Adrenal gland (tissue), 9 donors: ENCODE measurements at regions not wholly inside any gene's neighbourhood (a gene's known extent, or its start where the extent isn't known, plus 50 kb on each side); places are given as distances from the start of the nearest gene placed in this dataset.

Experiments
- DNase-seq, 7 donors: peaks; one replicate each; pipeline ENCODE4 v3.0.0-alpha.2; 2019 to 2020
- H3K27ac ChIP-seq, 5 donors: fragments of 200-600 bp; sonication (generic) in 4 of 5; 1 replicate in 3 of 5; 2 replicates in 2 of 5; pipeline versions ENCODE4 v1.5.1 to v1.8.0; 2016 to 2020; ENCODE audit warnings: mild to moderate bottlenecking in 1 of 5
- H3K27me3 ChIP-seq: fragments of 200-600 bp; 2 replicates; pipeline ENCODE4 v1.8.0; 2021
- H3K36me3 ChIP-seq, 2 donors: fragments of 200-600 bp; replicated peaks in 1 of 2; 1 replicate in 1 of 2; 2 replicates in 1 of 2; pipeline versions ENCODE4 v1.5.1 to v1.8.0; 2018 to 2022
- H3K4me1 ChIP-seq, 2 donors: fragments of 200-600 bp; replicated peaks in 1 of 2; 1 replicate in 1 of 2; 2 replicates in 1 of 2; pipeline versions ENCODE4 v1.5.1 to v1.8.0; 2018 to 2021
- H3K4me3 ChIP-seq, 4 donors: fragments of 200-600 bp; sonication (generic) in 3 of 4; one replicate each; pipeline ENCODE4 v1.5.1; 2016 to 2018
- H3K9me3 ChIP-seq, 3 donors: fragments of 200-600 bp; sonication (generic) in 1 of 3; replicated peaks in 1 of 3; 1 replicate in 2 of 3; 2 replicates in 1 of 3; pipeline versions ENCODE4 v1.5.1 to v1.8.0; 2016 to 2021
- CTCF ChIP-seq, 6 experiments: fragments of 450-650 bp in 4 of 6; fragments of 200-600 bp in 2 of 6; sonication (generic) in 1 of 6; IDR thresholded peaks; 1 replicate in 5 of 6; 2 replicates in 1 of 6; pipeline versions ENCODE4 v1.5.1 to v1.8.0; 2016 to 2021; ENCODE audit warnings: antibody characterized with exemption in 6 of 6, mild to moderate bottlenecking in 2 of 6, moderate library complexity in 1 of 6
- POLR2A ChIP-seq, 2 donors: fragments of 450-650 bp; IDR thresholded peaks; one replicate each; pipeline ENCODE4 v1.6.1; 2017; ENCODE audit warnings: antibody characterized with exemption in 2 of 2, mild to moderate bottlenecking in 2 of 2, moderate library complexity in 1 of 2
- WGBS, 4 donors: extraction: QIAGEN DNeasy Blood & Tissue Kit in 2 of 4; methylation state at CpG; one replicate each; pipeline versions ENCODE4 v1.1.5 to v1.1.7; 2013 to 2017; 5-methylcytosine and 5-hydroxymethylcytosine counted together
- intact Hi-C, 2 donors: fragments of 100-400 bp; cut with DNase I; formaldehyde crosslinking; loops; one replicate each; pipeline versions ENCODE4 v1.14.1 to v1.15.0; 2022 to 2023
- donor health status: healthy with polysubstance abuse.
- donor health status: Bipolar disorder and iron deficiency.
- donor health status: DM: yes; HTN: yes; CAD: no.
- donor health status: DM: no; HTN: no; CAD: no.
- donor health status: DM: no; HTN: no; CAD: no.

DNA sequence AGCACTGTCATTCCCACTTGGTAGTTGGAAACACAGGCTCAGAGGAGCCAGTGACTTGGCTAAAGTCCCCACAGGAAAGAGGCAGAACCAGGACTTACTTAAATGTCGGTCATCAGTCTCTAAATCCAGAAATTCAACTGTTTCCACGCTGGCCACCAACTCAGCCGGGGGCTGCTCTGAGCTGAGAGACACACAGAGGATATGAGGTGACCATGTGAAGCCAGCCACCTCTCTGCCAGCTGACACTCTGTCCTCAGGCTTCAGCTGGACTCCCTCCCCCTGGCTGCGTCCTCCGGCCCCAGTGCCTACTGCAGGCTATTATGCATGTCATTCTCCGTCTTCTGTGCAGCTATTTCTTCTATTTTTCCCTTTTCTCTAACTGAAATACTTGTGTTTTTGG, 168.9 kb downstream of the ANKRD30B start:
- Histone ChIP-seq H3K4me3 (no peak overlapping the region), H3K4me1 (no peaks in the 10 kb centered on the region), H3K36me3 (no peaks in the 10 kb centered on the region), H3K27me3 (no peaks in the 10 kb centered on the region), H3K27ac (no peak overlapping the region), H3K9me3 (no peaks in the 10 kb centered on the region)
- intact Hi-C loops: no loop called here
- 73 to 92% (median 80%) methylated on average over 6 of the region's 6 CpGs for WGBS, 4 donors
- TF ChIP-seq POLR2A (IDR thresholded peaks at IDR 0.05) (no peak), CTCF (IDR thresholded peaks at IDR 0.05) (no peak)
- DNase-seq: no peak

DNA sequence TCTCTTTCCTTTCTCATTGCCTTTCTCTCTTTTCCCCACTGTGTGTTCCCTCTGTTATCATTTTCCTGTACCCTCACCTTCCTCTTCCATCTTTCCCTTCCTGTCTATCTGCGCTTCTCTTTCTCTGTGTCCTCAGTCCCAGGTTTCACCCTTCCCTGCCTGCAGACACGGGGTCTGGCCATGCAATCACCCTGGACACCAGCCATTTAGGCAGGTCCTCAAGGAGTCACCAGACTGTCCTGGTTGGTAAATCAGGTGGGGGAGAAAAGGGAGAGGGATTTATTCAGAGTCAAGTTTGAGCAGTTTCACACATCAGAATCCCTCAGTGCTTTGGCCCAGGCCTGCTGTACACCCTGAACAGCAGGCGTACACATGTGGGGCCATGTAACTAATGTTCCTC, 169.3 kb downstream of the ANKRD30B start:
- no peak for TF ChIP-seq CTCF (IDR thresholded peaks at IDR 0.05)
- no peak for TF ChIP-seq POLR2A (IDR thresholded peaks at IDR 0.05)
- Histone ChIP-seq H3K36me3 (no peaks in the 10 kb centered on the region), H3K9me3 (no peaks in the 10 kb centered on the region), H3K27ac (no peak overlapping the region), H3K4me3 (no peak overlapping the region), H3K27me3 (no peaks in the 10 kb centered on the region), H3K4me1 (no peaks in the 10 kb centered on the region)
- no peak for DNase-seq
- WGBS, 4 donors: 61 to 84% (median 69%) methylated on average over 2 to 3 of the region's 3 CpGs
- intact Hi-C loops: no loop called here

DNA sequence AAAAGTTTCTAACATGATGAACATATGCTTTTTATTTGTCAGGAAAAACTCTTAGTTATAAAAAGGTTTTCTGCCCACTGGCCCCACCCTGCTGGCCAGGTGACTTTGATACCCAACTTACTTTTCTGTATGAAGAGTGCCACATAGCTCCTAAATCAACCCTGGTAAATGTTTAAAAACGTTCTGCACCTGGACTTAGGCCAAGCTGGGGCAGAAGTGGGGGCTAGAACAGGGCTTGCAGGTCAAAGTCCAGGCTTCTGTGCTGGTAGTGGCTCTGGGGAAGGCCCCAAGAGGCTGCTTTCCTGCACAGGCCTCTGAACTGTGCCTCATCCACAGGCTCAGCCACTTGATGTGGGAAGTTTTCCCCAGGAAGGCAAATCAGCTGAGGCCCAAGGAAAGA, 171.7 kb downstream of the ANKRD30B start:
- no peak for DNase-seq
- Histone ChIP-seq H3K27me3 (no peaks in the 10 kb centered on the region), H3K9me3 (no peaks in the 10 kb centered on the region), H3K27ac (no peak overlapping the region), H3K4me3 (no peak overlapping the region), H3K4me1 (no peaks in the 10 kb centered on the region), H3K36me3 (no peaks in the 10 kb centered on the region)
- TF ChIP-seq CTCF (IDR thresholded peaks at IDR 0.05) (no peak), POLR2A (IDR thresholded peaks at IDR 0.05) (no peak)
- intact Hi-C loops: no loop called here
- WGBS, 4 donors: 11 to 43% (median 33%) methylated on average over 1 of the region's 1 CpG

DNA sequence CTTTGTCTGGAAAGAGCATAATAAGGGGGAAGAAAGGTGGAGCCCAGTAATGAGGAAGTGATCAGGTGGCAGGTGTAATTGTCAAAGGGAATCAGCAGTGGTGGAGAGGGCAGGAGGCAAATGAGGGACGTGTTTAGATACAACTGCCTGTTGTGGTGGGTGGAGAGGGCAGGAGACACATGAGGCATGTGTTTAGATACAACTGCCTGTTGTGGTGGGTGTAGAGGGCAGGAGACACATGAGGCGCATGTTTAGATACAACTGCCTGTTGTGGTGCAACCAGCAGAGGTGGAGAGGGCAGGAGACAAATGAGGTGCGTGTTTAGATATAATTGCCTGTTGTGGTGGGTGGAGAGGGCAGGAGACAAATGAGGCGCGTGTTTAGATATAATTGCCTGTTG, 173.1 kb downstream of the ANKRD30B start:
- no peaks in the 10 kb centered on the region for H3K4me1 ChIP-seq
- no peak for TF ChIP-seq CTCF (IDR thresholded peaks at IDR 0.05)
- no peak for TF ChIP-seq POLR2A (IDR thresholded peaks at IDR 0.05)
- H3K4me3 ChIP-seq: no peak overlapping the region
- no peaks in the 10 kb centered on the region for H3K27me3 ChIP-seq
- intact Hi-C loops: no loop called here
- DNase-seq: no peak
- WGBS, 4 donors: 77 to 86% (median 82%) methylated on average over 5 of the region's 5 CpGs
- no peak overlapping the region for H3K27ac ChIP-seq
- no peaks in the 10 kb centered on the region for H3K9me3 ChIP-seq
- no peaks in the 10 kb centered on the region for H3K36me3 ChIP-seq
